GM23338 (cell line): ENCODE measurements at regions not wholly inside any gene's neighbourhood (a gene's known extent, or its start where the extent isn't known, plus 50 kb on each side); places are given as distances from the start of the nearest gene placed in this dataset.

ENCODE experiments used
- CREB1 ChIP-seq: fragments of 250-450 bp; sonication (Bioruptor Pico); IDR thresholded peaks from 2 replicates; pipeline ENCODE4 v1.5.0; 2020; ENCODE audit warnings: low read depth, mild to moderate bottlenecking, moderate library complexity
- EZH2 ChIP-seq: fragments of 200-600 bp; sonication (generic); IDR thresholded peaks from one replicate; pipeline ENCODE4 v1.8.0; 2017; ENCODE audit warnings: antibody characterized with exemption, mild to moderate bottlenecking, low read depth; ENCODE audit not compliant: unreplicated experiment
- EZH2phosphoT487 ChIP-seq: fragments of 200-600 bp; sonication (generic); IDR thresholded peaks from one replicate; pipeline ENCODE4 v1.8.1; 2018; ENCODE audit warnings: antibody characterized with exemption; ENCODE audit not compliant: unreplicated experiment
- JUNB ChIP-seq: IDR thresholded peaks from one replicate; pipeline ENCODE4 v1.6.1; 2016; ENCODE audit warnings: antibody characterized with exemption; ENCODE audit not compliant: unreplicated experiment
- NANOG ChIP-seq: IDR thresholded peaks from 2 replicates; pipeline ENCODE4 v1.6.1; 2016; ENCODE audit warnings: antibody characterized with exemption, borderline replicate concordance
- POLR2AphosphoS5 ChIP-seq: IDR thresholded peaks from 2 replicates; pipeline ENCODE4 v1.6.1; 2016; ENCODE audit warnings: antibody characterized with exemption, low read depth
- STAT1 ChIP-seq: IDR thresholded peaks from one replicate; pipeline ENCODE4 v1.6.1; 2016; ENCODE audit warnings: antibody characterized with exemption; ENCODE audit not compliant: unreplicated experiment
- ZNF331 ChIP-seq: fragments of 250-450 bp; sonication (Bioruptor Pico); IDR thresholded peaks from 2 replicates; pipeline ENCODE4 v1.5.0; 2020; ENCODE audit warnings: low read depth, mild to moderate bottlenecking, moderate library complexity
- TF ChIP-seq, protein P1 (sequence below), 2 experiments: fragments of 200-600 bp in 1 of 2; sonication (generic) in 1 of 2; conservative IDR thresholded peaks; 2 replicates each; pipeline versions ENCODE4 v1.5.1 to v1.6.1; 2016 to 2017; ENCODE audit warnings: antibody characterized with exemption in 2 of 2, low read depth in 2 of 2, mild to moderate bottlenecking in 2 of 2, moderate library complexity in 1 of 2
- TF ChIP-seq, protein P2 (sequence below): IDR thresholded peaks from 2 replicates; pipeline ENCODE4 v1.6.1; 2016; ENCODE audit warnings: antibody characterized with exemption

- TF ChIP-seq, protein P1, sequence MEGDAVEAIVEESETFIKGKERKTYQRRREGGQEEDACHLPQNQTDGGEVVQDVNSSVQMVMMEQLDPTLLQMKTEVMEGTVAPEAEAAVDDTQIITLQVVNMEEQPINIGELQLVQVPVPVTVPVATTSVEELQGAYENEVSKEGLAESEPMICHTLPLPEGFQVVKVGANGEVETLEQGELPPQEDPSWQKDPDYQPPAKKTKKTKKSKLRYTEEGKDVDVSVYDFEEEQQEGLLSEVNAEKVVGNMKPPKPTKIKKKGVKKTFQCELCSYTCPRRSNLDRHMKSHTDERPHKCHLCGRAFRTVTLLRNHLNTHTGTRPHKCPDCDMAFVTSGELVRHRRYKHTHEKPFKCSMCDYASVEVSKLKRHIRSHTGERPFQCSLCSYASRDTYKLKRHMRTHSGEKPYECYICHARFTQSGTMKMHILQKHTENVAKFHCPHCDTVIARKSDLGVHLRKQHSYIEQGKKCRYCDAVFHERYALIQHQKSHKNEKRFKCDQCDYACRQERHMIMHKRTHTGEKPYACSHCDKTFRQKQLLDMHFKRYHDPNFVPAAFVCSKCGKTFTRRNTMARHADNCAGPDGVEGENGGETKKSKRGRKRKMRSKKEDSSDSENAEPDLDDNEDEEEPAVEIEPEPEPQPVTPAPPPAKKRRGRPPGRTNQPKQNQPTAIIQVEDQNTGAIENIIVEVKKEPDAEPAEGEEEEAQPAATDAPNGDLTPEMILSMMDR (conservative IDR thresholded peaks at IDR 0.05; ENCODE audit: low read depth in 2 of 2), result no peak
- TF ChIP-seq CREB1 (no peak), EZH2 (no peak), POLR2AphosphoS5 (no peak), NANOG (no peak), JUNB (no peak), ZNF331 (CRISPR knock-in tag) (no peak), EZH2phosphoT487 (no peak), STAT1 (no peak)
- TF ChIP-seq, protein P2, sequence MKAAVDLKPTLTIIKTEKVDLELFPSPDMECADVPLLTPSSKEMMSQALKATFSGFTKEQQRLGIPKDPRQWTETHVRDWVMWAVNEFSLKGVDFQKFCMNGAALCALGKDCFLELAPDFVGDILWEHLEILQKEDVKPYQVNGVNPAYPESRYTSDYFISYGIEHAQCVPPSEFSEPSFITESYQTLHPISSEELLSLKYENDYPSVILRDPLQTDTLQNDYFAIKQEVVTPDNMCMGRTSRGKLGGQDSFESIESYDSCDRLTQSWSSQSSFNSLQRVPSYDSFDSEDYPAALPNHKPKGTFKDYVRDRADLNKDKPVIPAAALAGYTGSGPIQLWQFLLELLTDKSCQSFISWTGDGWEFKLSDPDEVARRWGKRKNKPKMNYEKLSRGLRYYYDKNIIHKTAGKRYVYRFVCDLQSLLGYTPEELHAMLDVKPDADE, result no peak
These were observed 174.5 kb downstream of the GOLGA6L6 start for GRCh38 chr15:20367093-20367492.
